ENCODE measurements at regions not wholly inside any gene's neighbourhood (a gene's known extent, or its start where the extent isn't known, plus 50 kb on each side); places are given as distances from the start of the nearest gene placed in this dataset.
A peak's percentile ranks its signal among the peaks of the same experiment; 100 is the strongest.

GRCh38 chr2:120570001-120570400 lies 165.7 kb upstream of the GLI2 start:
- TF ChIP-seq EZH2 (IDR thresholded peaks at IDR 0.05; ENCODE audit: low read depth, unreplicated experiment) (no peak), CREB1 (CRISPR knock-in tag; IDR thresholded peaks at IDR 0.05; ENCODE audit: low read depth) (no peak), POLR2AphosphoS5 (IDR thresholded peaks at IDR 0.05; ENCODE audit: low read depth) (no peak), EZH2phosphoT487 (IDR thresholded peaks at IDR 0.05; ENCODE audit: unreplicated experiment) (no peak), JUNB (IDR thresholded peaks at IDR 0.05; ENCODE audit: unreplicated experiment) (no peak), ZNF114 (CRISPR knock-in tag; IDR thresholded peaks at IDR 0.05) (no peak)
- TF ChIP-seq, protein P1, sequence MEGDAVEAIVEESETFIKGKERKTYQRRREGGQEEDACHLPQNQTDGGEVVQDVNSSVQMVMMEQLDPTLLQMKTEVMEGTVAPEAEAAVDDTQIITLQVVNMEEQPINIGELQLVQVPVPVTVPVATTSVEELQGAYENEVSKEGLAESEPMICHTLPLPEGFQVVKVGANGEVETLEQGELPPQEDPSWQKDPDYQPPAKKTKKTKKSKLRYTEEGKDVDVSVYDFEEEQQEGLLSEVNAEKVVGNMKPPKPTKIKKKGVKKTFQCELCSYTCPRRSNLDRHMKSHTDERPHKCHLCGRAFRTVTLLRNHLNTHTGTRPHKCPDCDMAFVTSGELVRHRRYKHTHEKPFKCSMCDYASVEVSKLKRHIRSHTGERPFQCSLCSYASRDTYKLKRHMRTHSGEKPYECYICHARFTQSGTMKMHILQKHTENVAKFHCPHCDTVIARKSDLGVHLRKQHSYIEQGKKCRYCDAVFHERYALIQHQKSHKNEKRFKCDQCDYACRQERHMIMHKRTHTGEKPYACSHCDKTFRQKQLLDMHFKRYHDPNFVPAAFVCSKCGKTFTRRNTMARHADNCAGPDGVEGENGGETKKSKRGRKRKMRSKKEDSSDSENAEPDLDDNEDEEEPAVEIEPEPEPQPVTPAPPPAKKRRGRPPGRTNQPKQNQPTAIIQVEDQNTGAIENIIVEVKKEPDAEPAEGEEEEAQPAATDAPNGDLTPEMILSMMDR (conservative IDR thresholded peaks at IDR 0.05; ENCODE audit: low read depth in 2 of 2): no peak
- no peak overlapping the region for H3K27ac ChIP-seq (ENCODE audit: low read depth)
- H3K36me3 Mint-ChIP-seq (ENCODE audit: low read depth): no peaks in the 10 kb centered on the region

DNA sequence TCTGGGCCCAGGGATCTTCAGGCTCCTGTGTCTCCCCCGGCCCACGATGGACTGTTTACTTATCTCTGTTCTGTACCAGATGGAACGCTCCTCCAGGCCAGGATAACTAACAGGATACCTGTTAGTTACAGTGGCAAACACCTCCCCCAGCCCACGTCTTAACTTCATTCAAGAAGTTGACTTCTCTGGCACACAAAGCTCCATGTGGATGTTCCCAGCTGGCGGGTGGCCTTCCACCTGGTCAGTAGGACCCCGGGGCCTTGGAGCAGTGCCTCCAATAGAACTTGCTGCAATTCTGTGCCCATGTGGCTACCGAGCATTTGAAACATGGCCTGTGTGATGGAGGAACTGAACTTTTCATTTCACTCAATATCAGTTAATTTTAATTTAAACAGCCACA lies 165.1 kb upstream of the GLI2 start:
- H3K9me3 Mint-ChIP-seq: no peaks in the 10 kb centered on the region
- Histone ChIP-seq H3K36me3 (ENCODE audit: insufficient read depth) (no peaks in the 10 kb centered on the region), H3K4me1 (ENCODE audit: insufficient read depth) (peaks cover 9% of the 10 kb centered on the region), H3K79me2 (replicated peaks; ENCODE audit: insufficient read depth) (no peaks in the 10 kb centered on the region), H3K4me3 (no peak overlapping the region), H3K27me3 (ENCODE audit: insufficient read depth) (peaks cover 23% of the 10 kb centered on the region), H2AFZ (no peak overlapping the region), H3K27ac (ENCODE audit: low read depth) (no peak overlapping the region), H4K20me1 (replicated peaks; ENCODE audit: insufficient read depth) (no peaks in the 10 kb centered on the region), H3K9me2 (ENCODE audit: insufficient read depth) (no peaks in the 10 kb centered on the region), H3K4me2 (no peak overlapping the region), H3F3A (replicated peaks; ENCODE audit: low read depth) (no peaks in the 10 kb centered on the region)
- peaks cover 39% of the 10 kb centered on the region for H3K27me3 Mint-ChIP-seq (ENCODE audit: insufficient read depth, low read depth, poor library complexity)
- no peak for DNase-seq (ENCODE audit: low spot score)
- no peak for ATAC-seq
- peaks cover 15% of the 10 kb centered on the region for H3K4me1 Mint-ChIP-seq
- no peaks in the 10 kb centered on the region for H3K36me3 Mint-ChIP-seq (ENCODE audit: low read depth)
- no peak overlapping the region for H3K27ac Mint-ChIP-seq
- no peak overlapping the region; the same call in 2 of the 3 replicates for H3K4me3 Mint-ChIP-seq
- TF ChIP-seq JUNB (IDR thresholded peaks at IDR 0.05; ENCODE audit: unreplicated experiment) (no peak), ZNF114 (CRISPR knock-in tag; IDR thresholded peaks at IDR 0.05) (no peak), REST (IDR thresholded peaks at IDR 0.05; ENCODE audit: unreplicated experiment) (no peak), EZH2phosphoT487 (IDR thresholded peaks at IDR 0.05; ENCODE audit: unreplicated experiment) (no peak), STAT1 (IDR thresholded peaks at IDR 0.05; ENCODE audit: unreplicated experiment) (no peak), ZNF331 (CRISPR knock-in tag; IDR thresholded peaks at IDR 0.05; ENCODE audit: low read depth) (no peak), EZH2 (IDR thresholded peaks at IDR 0.05; ENCODE audit: low read depth, unreplicated experiment) (no peak)
- TF ChIP-seq, protein P2, sequence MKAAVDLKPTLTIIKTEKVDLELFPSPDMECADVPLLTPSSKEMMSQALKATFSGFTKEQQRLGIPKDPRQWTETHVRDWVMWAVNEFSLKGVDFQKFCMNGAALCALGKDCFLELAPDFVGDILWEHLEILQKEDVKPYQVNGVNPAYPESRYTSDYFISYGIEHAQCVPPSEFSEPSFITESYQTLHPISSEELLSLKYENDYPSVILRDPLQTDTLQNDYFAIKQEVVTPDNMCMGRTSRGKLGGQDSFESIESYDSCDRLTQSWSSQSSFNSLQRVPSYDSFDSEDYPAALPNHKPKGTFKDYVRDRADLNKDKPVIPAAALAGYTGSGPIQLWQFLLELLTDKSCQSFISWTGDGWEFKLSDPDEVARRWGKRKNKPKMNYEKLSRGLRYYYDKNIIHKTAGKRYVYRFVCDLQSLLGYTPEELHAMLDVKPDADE (IDR thresholded peaks at IDR 0.05): no peak
- TF ChIP-seq, protein P1 (conservative IDR thresholded peaks at IDR 0.05; ENCODE audit: low read depth in 2 of 2): no peak

More at GRCh38 chr2:120570001-120570400, 165.7 kb upstream of the GLI2 start:
- H4K20me1 ChIP-seq (replicated peaks; ENCODE audit: insufficient read depth): no peaks in the 10 kb centered on the region
- Mint-ChIP-seq H3K4me3 (no peak overlapping the region), H3K27ac (no peak overlapping the region), H3K9me3 (no peaks in the 10 kb centered on the region), H3K27me3 (ENCODE audit: insufficient read depth, low read depth, poor library complexity) (peaks cover 36% of the 10 kb centered on the region), H3K4me1 (peaks cover 13% of the 10 kb centered on the region)
- H3F3A ChIP-seq (replicated peaks; ENCODE audit: low read depth): no peaks in the 10 kb centered on the region
- H3K79me2 ChIP-seq (replicated peaks; ENCODE audit: insufficient read depth): no peaks in the 10 kb centered on the region
- ATAC-seq (peak; percentile 16; the same call in 1 of the 3 replicates), DNase-seq (ENCODE audit: low spot score) (no peak)
- no peak overlapping the region for H3K4me3 ChIP-seq
- peaks cover 3% of the 10 kb centered on the region; the same call in 1 of the 2 replicates for H3K4me1 ChIP-seq (ENCODE audit: insufficient read depth)
- no peak overlapping the region for H2AFZ ChIP-seq
- H3K27me3 ChIP-seq (ENCODE audit: insufficient read depth): peaks cover 18% of the 10 kb centered on the region; the same call in 1 of the 2 replicates
- H3K9me2 ChIP-seq (ENCODE audit: insufficient read depth): no peaks in the 10 kb centered on the region
- no peaks in the 10 kb centered on the region for H3K36me3 ChIP-seq (ENCODE audit: insufficient read depth)
- H3K4me2 ChIP-seq: no peak overlapping the region
